ENCODE measurements at regions not wholly inside any gene's neighbourhood (a gene's known extent, or its start where the extent isn't known, plus 50 kb on each side); places are given as distances from the start of the nearest gene placed in this dataset.

GRCh38 chr1:83053446-83053845, 945.5 kb downstream of the TTLL7 start:
- TF ChIP-seq CTCF (IDR thresholded peaks at IDR 0.05) (no peak), POLR2A (IDR thresholded peaks at IDR 0.05) (no peak), POLR2AphosphoS5 (IDR thresholded peaks at IDR 0.05) (no peak)

Data from upper lobe of left lung (tissue), 4 donors.